ENCODE measurements at regions not wholly inside any gene's neighbourhood (a gene's known extent, or its start where the extent isn't known, plus 50 kb on each side); places are given as distances from the start of the nearest gene placed in this dataset.

GRCh38 chr10:111821871-111822270, 361.7 kb downstream of the GPAM start:
- dilution Hi-C loops (cut with MboI; ENCODE audit: extremely low pct_ligation_motif_present, low sequenced_read_pairs) (no loop called here), intact Hi-C loops (cut with micrococcal nuclease) (no loop called here)
- Histone ChIP-seq H3K4me3 (replicated peaks in 1 of 3; ENCODE audit: insufficient read depth in 1 of 3, low read depth in 1 of 3, low read length in 3 of 3) (no peak overlapping the region), H3K79me2 (ENCODE audit: control insufficient read depth, insufficient read depth, low read length) (no peaks in the 10 kb centered on the region), H3K36me3 (ENCODE audit: control insufficient read depth in 2 of 2, extremely low read depth in 1 of 2, insufficient read depth in 2 of 2, low read length in 2 of 2) (no peaks in the 10 kb centered on the region), H3K27ac (ENCODE audit: insufficient read depth, low read depth, low read length) (no peak overlapping the region), H3K9me3 (replicated peaks; ENCODE audit: control insufficient read depth, insufficient read depth, low read length) (peaks cover 4% of the 10 kb centered on the region), H3K9me1 (replicated peaks; ENCODE audit: control insufficient read depth, extremely low read depth, insufficient read depth, low read length) (no peaks in the 10 kb centered on the region), H2AFZ (ENCODE audit: low read depth, low read length) (no peak overlapping the region), H4K20me1 (replicated peaks; ENCODE audit: control insufficient read depth, extremely low read depth, insufficient read depth, low read length) (no peaks in the 10 kb centered on the region), H3K27me3 (ENCODE audit: control insufficient read depth in 2 of 2, insufficient read depth in 2 of 2, low read length in 2 of 2) (no peaks in the 10 kb centered on the region), H3K9ac (replicated peaks; ENCODE audit: extremely low read depth, insufficient read depth, low read length) (no peak overlapping the region), H3K4me2 (ENCODE audit: insufficient read depth, low read length) (no peak overlapping the region), H3K4me1 (ENCODE audit: control insufficient read depth, extremely low read depth, insufficient read depth, low read length) (no peaks in the 10 kb centered on the region)
- DNase-seq (ENCODE audit: low read depth, low spot score) (no peak), FAIRE-seq (no peak)
- POLR2A ChIA-PET = no interaction called here
- TF ChIP-seq FOS (IDR thresholded peaks at IDR 0.05; ENCODE audit: borderline replicate concordance, insufficient read depth, low read length) (no peak), GATA2 (IDR thresholded peaks at IDR 0.05; ENCODE audit: insufficient read depth, insufficient read length, low read depth, low read length) (no peak), POLR2A (IDR thresholded peaks at IDR 0.05; ENCODE audit: low read depth, low read length) (no peak), POLR2AphosphoS5 (IDR thresholded peaks at IDR 0.05; ENCODE audit: insufficient read depth, low read depth, low read length) (no peak), MAX (IDR thresholded peaks at IDR 0.05; ENCODE audit: insufficient read depth, insufficient read length) (no peak), EZH2 (IDR thresholded peaks at IDR 0.05; ENCODE audit: borderline replicate concordance, low read depth, low read length, severe bottlenecking) (no peak), CTCF (IDR thresholded peaks at IDR 0.05; ENCODE audit: extremely low read depth in 1 of 2, insufficient read depth in 1 of 2, low read depth in 1 of 2, low read length in 2 of 2) (no peak), JUN (IDR thresholded peaks at IDR 0.05; ENCODE audit: borderline replicate concordance, insufficient read depth, insufficient read length, low read depth) (no peak), MYC (IDR thresholded peaks at IDR 0.05; ENCODE audit: low read depth, low read length) (no peak)
- CTCF ChIA-PET = no interaction called here
- no TSS peak for BruUV-seq (replicated peaks)

Data from endothelial cell of umbilical vein (primary cell).